ENCODE measurements at regions not wholly inside any gene's neighbourhood (a gene's known extent, or its start where the extent isn't known, plus 50 kb on each side); places are given as distances from the start of the nearest gene placed in this dataset.
"Not testable (repeated sequence)": the region's sequence is repeated elsewhere in the genome, so short reads cannot be mapped to it uniquely, and the experiment has no call there.

DNA sequence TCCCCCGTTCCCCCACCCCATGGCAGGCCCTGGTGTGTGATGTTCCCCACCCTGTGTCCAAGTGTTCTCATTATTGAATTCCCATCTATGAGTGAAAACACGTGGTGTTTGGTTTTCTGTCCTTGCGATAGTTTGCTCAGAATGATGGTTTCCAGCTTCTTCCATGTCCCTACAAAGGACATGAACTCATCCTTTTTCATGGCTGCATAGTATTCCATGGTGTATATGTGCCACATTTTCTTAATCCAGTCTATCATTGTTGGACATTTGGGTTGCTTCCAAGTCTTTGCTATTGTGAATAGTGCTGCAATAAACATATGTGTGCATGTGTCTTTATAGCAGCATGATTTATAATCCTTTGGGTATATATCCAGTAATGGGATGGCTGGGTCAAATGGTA, 135.0 kb upstream of the CCND2 start:
- peaks cover 0 to 11% (median 0%) of the 10 kb centered on the region in 3 donors for H3K27me3 ChIP-seq (ENCODE audit: control insufficient read depth in 3 of 3, insufficient read depth in 3 of 3, low read length in 3 of 3)
- H3K4me1 ChIP-seq (ENCODE audit: control insufficient read depth in 3 of 3, insufficient read depth in 3 of 3, low read length in 3 of 3); H3K9me3 ChIP-seq (ENCODE audit: control insufficient read depth in 3 of 3, low read length in 3 of 3); H3K4me3 ChIP-seq (ENCODE audit: low read length in 3 of 3); H3K36me3 ChIP-seq (ENCODE audit: control insufficient read depth in 3 of 3, insufficient read depth in 3 of 3, low read length in 3 of 3); H3K27ac ChIP-seq (ENCODE audit: low read depth, low read length); H3K9ac ChIP-seq (ENCODE audit: low read depth in 1 of 3, low read length in 3 of 3): not testable (repeated sequence)

- H3K9ac ChIP-seq (ENCODE audit: low read depth in 1 of 3, low read length in 3 of 3): no peak overlapping the region
- peaks cover 3 to 8% (median 4%) of the 10 kb centered on the region in 3 donors for H3K4me1 ChIP-seq (ENCODE audit: control insufficient read depth in 3 of 3, insufficient read depth in 3 of 3, low read length in 3 of 3)
- no peaks in the 10 kb centered on the region for H3K36me3 ChIP-seq (ENCODE audit: control insufficient read depth in 3 of 3, insufficient read depth in 3 of 3, low read length in 3 of 3)
- no peaks in the 10 kb centered on the region for H3K9me3 ChIP-seq (ENCODE audit: control insufficient read depth in 3 of 3, low read length in 3 of 3)
- H3K4me3 ChIP-seq (ENCODE audit: low read length in 3 of 3): no peak overlapping the region
- H3K27ac ChIP-seq (ENCODE audit: low read depth, low read length): no peak overlapping the region
- H3K27me3 ChIP-seq (ENCODE audit: control insufficient read depth in 3 of 3, insufficient read depth in 3 of 3, low read length in 3 of 3): peaks cover 0 to 11% (median 0%) of the 10 kb centered on the region in 3 donors
Measured at GRCh38 chr12:4138051-4138450, 135.5 kb upstream of the CCND2 start.

DNA sequence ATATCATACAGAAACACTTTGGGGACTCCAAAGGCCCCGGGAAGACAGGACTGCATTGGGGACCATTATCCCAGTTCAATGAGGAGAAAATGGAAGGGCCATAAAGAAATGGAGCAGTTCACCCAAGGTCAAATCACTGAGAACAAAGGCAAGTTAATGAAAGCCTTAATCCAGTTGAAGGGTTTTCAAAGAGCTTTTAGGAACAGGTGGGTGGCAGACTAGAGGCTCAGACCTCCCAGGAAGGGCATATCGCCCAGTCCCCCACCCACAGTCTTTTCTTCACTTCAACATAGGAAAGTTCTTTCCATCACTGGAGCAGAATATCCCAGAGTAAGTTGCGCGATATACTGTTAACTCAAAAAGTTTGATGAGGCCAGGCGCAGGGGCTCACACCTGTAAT, 136.1 kb upstream of the CCND2 start:
- no peaks in the 10 kb centered on the region for H3K36me3 ChIP-seq (ENCODE audit: control insufficient read depth in 3 of 3, insufficient read depth in 3 of 3, low read length in 3 of 3)
- no peak overlapping the region for H3K4me3 ChIP-seq (ENCODE audit: low read length in 3 of 3)
- peaks cover 0 to 11% (median 0%) of the 10 kb centered on the region in 3 donors for H3K27me3 ChIP-seq (ENCODE audit: control insufficient read depth in 3 of 3, insufficient read depth in 3 of 3, low read length in 3 of 3)
- H3K27ac ChIP-seq (ENCODE audit: low read depth, low read length): no peak overlapping the region
- no peaks in the 10 kb centered on the region for H3K9me3 ChIP-seq (ENCODE audit: control insufficient read depth in 3 of 3, low read length in 3 of 3)
- peaks cover 1 to 6% (median 4%) of the 10 kb centered on the region in 3 donors for H3K4me1 ChIP-seq (ENCODE audit: control insufficient read depth in 3 of 3, insufficient read depth in 3 of 3, low read length in 3 of 3)
- H3K9ac ChIP-seq (ENCODE audit: low read depth in 1 of 3, low read length in 3 of 3): no peak overlapping the region

DNA sequence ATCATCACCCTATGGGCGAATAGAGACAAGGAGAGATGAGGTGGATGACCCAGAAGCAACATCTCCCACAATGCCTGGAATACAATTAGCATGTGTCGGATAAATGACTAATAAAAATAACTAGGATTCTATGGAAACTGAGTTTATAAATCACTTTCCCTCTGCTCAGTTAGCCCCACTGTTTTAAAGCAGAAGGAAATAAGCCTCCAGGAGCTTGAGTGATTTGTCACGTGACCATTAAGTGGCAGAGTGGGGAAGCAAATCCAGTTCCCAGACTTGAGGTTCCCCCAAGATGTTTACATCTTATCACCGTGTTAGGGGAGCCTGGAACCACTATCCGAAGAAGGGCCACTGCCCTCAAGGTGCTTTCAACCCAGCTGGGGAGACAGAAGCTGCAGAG, 136.5 kb upstream of the CCND2 start:
- Histone ChIP-seq H3K9ac (ENCODE audit: low read depth in 1 of 3, low read length in 3 of 3) (no peak overlapping the region), H3K27ac (ENCODE audit: low read depth, low read length) (no peak overlapping the region), H3K4me3 (ENCODE audit: low read length in 3 of 3) (no peak overlapping the region), H3K9me3 (ENCODE audit: control insufficient read depth in 3 of 3, low read length in 3 of 3) (no peaks in the 10 kb centered on the region), H3K4me1 (ENCODE audit: control insufficient read depth in 3 of 3, insufficient read depth in 3 of 3, low read length in 3 of 3) (peaks cover 0 to 6% (median 4%) of the 10 kb centered on the region in 3 donors), H3K27me3 (ENCODE audit: control insufficient read depth in 3 of 3, insufficient read depth in 3 of 3, low read length in 3 of 3) (peaks cover 0 to 11% (median 0%) of the 10 kb centered on the region in 3 donors), H3K36me3 (ENCODE audit: control insufficient read depth in 3 of 3, insufficient read depth in 3 of 3, low read length in 3 of 3) (no peaks in the 10 kb centered on the region)

DNA sequence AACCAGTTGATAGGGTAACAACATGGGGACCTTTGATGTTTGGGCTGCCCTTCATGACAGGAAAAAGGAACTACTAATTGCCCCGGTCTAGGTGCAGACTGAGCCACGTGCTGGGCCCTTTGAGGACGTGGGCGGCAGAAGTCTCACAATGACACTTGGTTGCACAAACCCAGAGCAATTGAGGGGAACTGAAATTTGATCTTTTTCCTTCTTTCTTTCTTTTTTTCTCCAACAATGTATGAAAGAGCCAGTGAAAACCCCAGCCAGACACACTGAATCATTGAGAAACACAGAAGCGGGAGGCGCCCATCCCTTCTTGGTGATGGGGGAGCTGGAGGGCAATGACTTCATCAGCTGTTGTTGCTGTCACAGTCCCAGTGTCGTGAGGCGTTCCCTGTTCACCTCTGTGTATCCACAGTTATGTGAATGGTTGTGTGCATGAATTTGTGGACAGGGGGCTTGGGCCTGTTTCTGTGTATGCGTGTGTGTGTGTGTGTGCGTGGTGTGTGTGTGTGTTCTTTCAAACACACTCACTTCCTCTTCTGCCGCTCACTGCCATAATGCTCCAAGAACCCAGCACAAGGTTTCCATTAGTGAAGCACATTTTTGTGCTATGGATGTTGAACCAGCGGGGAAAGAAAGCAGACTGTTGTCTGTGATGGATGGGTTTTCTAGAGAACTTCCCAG, 137.5 kb upstream of the CCND2 start:
- H3K9ac ChIP-seq (ENCODE audit: low read depth in 1 of 3, low read length in 3 of 3): no peak overlapping the region
- H3K27me3 ChIP-seq (ENCODE audit: control insufficient read depth in 3 of 3, insufficient read depth in 3 of 3, low read length in 3 of 3): peaks cover 0 to 11% (median 0%) of the 10 kb centered on the region in 3 donors
- no peak overlapping the region for H3K4me3 ChIP-seq (ENCODE audit: low read length in 3 of 3)
- peaks cover 0 to 2% (median 0%) of the 10 kb centered on the region in 3 donors for H3K9me3 ChIP-seq (ENCODE audit: control insufficient read depth in 3 of 3, low read length in 3 of 3)
- peaks cover 0 to 6% (median 4%) of the 10 kb centered on the region in 3 donors for H3K4me1 ChIP-seq (ENCODE audit: control insufficient read depth in 3 of 3, insufficient read depth in 3 of 3, low read length in 3 of 3)
- no peaks in the 10 kb centered on the region for H3K36me3 ChIP-seq (ENCODE audit: control insufficient read depth in 3 of 3, insufficient read depth in 3 of 3, low read length in 3 of 3)
- H3K27ac ChIP-seq (ENCODE audit: low read depth, low read length): no peak overlapping the region

- Histone ChIP-seq H3K27me3 (ENCODE audit: control insufficient read depth in 3 of 3, insufficient read depth in 3 of 3, low read length in 3 of 3) (peaks cover 0 to 11% (median 0%) of the 10 kb centered on the region in 3 donors), H3K4me3 (ENCODE audit: low read length in 3 of 3) (no peak overlapping the region), H3K36me3 (ENCODE audit: control insufficient read depth in 3 of 3, insufficient read depth in 3 of 3, low read length in 3 of 3) (no peaks in the 10 kb centered on the region), H3K27ac (ENCODE audit: low read depth, low read length) (no peak overlapping the region), H3K9ac (ENCODE audit: low read depth in 1 of 3, low read length in 3 of 3) (no peak overlapping the region), H3K4me1 (ENCODE audit: control insufficient read depth in 3 of 3, insufficient read depth in 3 of 3, low read length in 3 of 3) (peaks cover 0 to 4% (median 4%) of the 10 kb centered on the region in 3 donors), H3K9me3 (ENCODE audit: control insufficient read depth in 3 of 3, low read length in 3 of 3) (peaks cover 0 to 2% (median 0%) of the 10 kb centered on the region in 3 donors)
Measured at GRCh38 chr12:4134448-4135263, 138.9 kb upstream of the CCND2 start.

GRCh38 chr12:4133636-4134447, 139.7 kb upstream of the CCND2 start:
- Histone ChIP-seq H3K9me3 (ENCODE audit: control insufficient read depth in 3 of 3, low read length in 3 of 3) (peaks cover 0 to 2% (median 0%) of the 10 kb centered on the region in 3 donors), H3K27ac (ENCODE audit: low read depth, low read length) (no peak overlapping the region), H3K4me3 (ENCODE audit: low read length in 3 of 3) (no peak overlapping the region), H3K9ac (ENCODE audit: low read depth in 1 of 3, low read length in 3 of 3) (no peak overlapping the region), H3K27me3 (ENCODE audit: control insufficient read depth in 3 of 3, insufficient read depth in 3 of 3, low read length in 3 of 3) (peaks cover 0 to 11% (median 0%) of the 10 kb centered on the region in 3 donors), H3K4me1 (ENCODE audit: control insufficient read depth in 3 of 3, insufficient read depth in 3 of 3, low read length in 3 of 3) (peaks cover 0 to 4% (median 4%) of the 10 kb centered on the region in 3 donors), H3K36me3 (ENCODE audit: control insufficient read depth in 3 of 3, insufficient read depth in 3 of 3, low read length in 3 of 3) (no peaks in the 10 kb centered on the region)

- Histone ChIP-seq H3K27me3 (ENCODE audit: control insufficient read depth in 3 of 3, insufficient read depth in 3 of 3, low read length in 3 of 3) (peaks cover 0 to 11% (median 0%) of the 10 kb centered on the region in 3 donors), H3K4me3 (ENCODE audit: low read length in 3 of 3) (no peak overlapping the region), H3K4me1 (ENCODE audit: control insufficient read depth in 3 of 3, insufficient read depth in 3 of 3, low read length in 3 of 3) (peaks cover 0 to 4% (median 4%) of the 10 kb centered on the region in 3 donors), H3K9me3 (ENCODE audit: control insufficient read depth in 3 of 3, low read length in 3 of 3) (peaks cover 0 to 2% (median 0%) of the 10 kb centered on the region in 3 donors), H3K36me3 (ENCODE audit: control insufficient read depth in 3 of 3, insufficient read depth in 3 of 3, low read length in 3 of 3) (no peaks in the 10 kb centered on the region), H3K27ac (ENCODE audit: low read depth, low read length) (no peak overlapping the region), H3K9ac (ENCODE audit: low read depth in 1 of 3, low read length in 3 of 3) (no peak overlapping the region)
Measured at GRCh38 chr12:4133029-4133428, 140.5 kb upstream of the CCND2 start.

DNA sequence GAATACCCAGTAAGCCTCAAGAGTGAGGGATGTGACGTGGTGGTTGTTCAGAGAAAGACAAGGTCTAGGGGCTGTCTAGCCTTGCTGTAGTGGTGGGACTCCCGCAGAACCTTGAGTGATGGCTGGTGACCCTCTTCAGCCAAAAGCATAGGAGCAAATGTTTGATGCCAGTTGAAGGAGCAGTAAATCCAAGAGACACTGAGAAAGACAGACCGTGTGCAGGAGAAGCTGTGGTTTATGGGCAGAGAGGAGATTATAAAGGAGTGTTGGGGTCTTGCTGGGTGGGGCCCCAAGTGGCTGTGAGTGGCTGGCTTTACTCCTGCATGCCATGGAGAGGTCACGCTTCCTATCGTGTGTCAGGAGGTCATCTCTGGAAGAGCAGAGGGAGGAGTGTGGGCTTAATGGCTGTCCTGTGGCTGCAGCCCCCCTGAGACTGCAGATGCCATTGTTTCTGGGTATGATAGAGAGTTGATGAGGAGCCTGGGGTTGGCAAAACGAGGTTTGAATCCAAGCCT, 152.0 kb upstream of the CCND2 start:
- Histone ChIP-seq H3K36me3 (ENCODE audit: control insufficient read depth in 3 of 3, insufficient read depth in 3 of 3, low read length in 3 of 3) (no peaks in the 10 kb centered on the region), H3K9ac (ENCODE audit: low read depth in 1 of 3, low read length in 3 of 3) (no peak overlapping the region), H3K27ac (ENCODE audit: low read depth, low read length) (no peak overlapping the region), H3K9me3 (ENCODE audit: control insufficient read depth in 3 of 3, low read length in 3 of 3) (no peaks in the 10 kb centered on the region), H3K27me3 (ENCODE audit: control insufficient read depth in 3 of 3, insufficient read depth in 3 of 3, low read length in 3 of 3) (peaks cover 19 to 26% (median 26%) of the 10 kb centered on the region in 3 donors), H3K4me1 (ENCODE audit: control insufficient read depth in 3 of 3, insufficient read depth in 3 of 3, low read length in 3 of 3) (peaks cover 11 to 21% (median 13%) of the 10 kb centered on the region in 3 donors), H3K4me3 (ENCODE audit: low read length in 3 of 3) (no peak overlapping the region)

Data from skeletal muscle tissue (tissue), 3 donors.